ENCODE measurements at regions not wholly inside any gene's neighbourhood (a gene's known extent, or its start where the extent isn't known, plus 50 kb on each side); places are given as distances from the start of the nearest gene placed in this dataset.
"Not testable (repeated sequence)": the region's sequence is repeated elsewhere in the genome, so short reads cannot be mapped to it uniquely, and the experiment has no call there.

- no peak for DNase-seq (ENCODE audit: low read depth)
These were observed 1533.3 kb downstream of the SLITRK5 start for GRCh38 chr13:89204435-89204834.

- DNase-seq (ENCODE audit: low read depth), result no peak
These were observed 1534.8 kb downstream of the SLITRK5 start for GRCh38 chr13:89205856-89206520.

- no peak for DNase-seq (ENCODE audit: low read depth)
These were observed 1541.0 kb downstream of the SLITRK5 start for GRCh38 chr13:89212186-89212585.

- no peak for DNase-seq (ENCODE audit: low read depth)
These were observed 1543.0 kb downstream of the SLITRK5 start for GRCh38 chr13:89214185-89214584.

- DNase-seq (ENCODE audit: low read depth), result not testable (repeated sequence)
These were observed 1544.1 kb downstream of the SLITRK5 start for GRCh38 chr13:89215319-89215718.

- DNase-seq (ENCODE audit: low read depth), result no peak
These were observed 1546.6 kb downstream of the SLITRK5 start for GRCh38 chr13:89217813-89218212.

GRCh38 chr13:89221557-89222158 lies 1550.5 kb downstream of the SLITRK5 start:
- no peak for DNase-seq (ENCODE audit: low read depth)

GRCh38 chr13:89227356-89227755 lies 1556.2 kb downstream of the SLITRK5 start:
- DNase-seq (ENCODE audit: low read depth), result no peak

GRCh38 chr13:89238496-89238895 lies 1567.3 kb downstream of the SLITRK5 start:
- DNase-seq (ENCODE audit: low read depth), result no peak

- no peak for DNase-seq (ENCODE audit: low read depth)
These were observed 1568.4 kb downstream of the SLITRK5 start for GRCh38 chr13:89239361-89240127.

GRCh38 chr13:89255844-89256406 lies 1584.8 kb downstream of the SLITRK5 start:
- no peak for DNase-seq (ENCODE audit: low read depth)

GRCh38 chr13:89267734-89268133 lies 1596.6 kb downstream of the SLITRK5 start:
- no peak for DNase-seq (ENCODE audit: low read depth)

GRCh38 chr13:89269737-89270136 lies 1598.6 kb downstream of the SLITRK5 start:
- no peak for DNase-seq (ENCODE audit: low read depth)

- no peak for DNase-seq (ENCODE audit: low read depth)
These were observed 1599.6 kb downstream of the SLITRK5 start for GRCh38 chr13:89270736-89271135.

- no peak for DNase-seq (ENCODE audit: low read depth)
These were observed 1608.2 kb downstream of the SLITRK5 start for GRCh38 chr13:89279374-89279773.

GRCh38 chr13:89281331-89281730 lies 1610.2 kb downstream of the SLITRK5 start:
- no peak for DNase-seq (ENCODE audit: low read depth)

- DNase-seq (ENCODE audit: low read depth), result no peak
These were observed 1611.1 kb downstream of the SLITRK5 start for GRCh38 chr13:89282241-89282640.

- no peak for DNase-seq (ENCODE audit: low read depth)
These were observed 1616.2 kb downstream of the SLITRK5 start for GRCh38 chr13:89287381-89287780.

GRCh38 chr13:89294115-89294867 lies 1623.1 kb downstream of the SLITRK5 start:
- no peak for DNase-seq (ENCODE audit: low read depth)

GRCh38 chr13:89307278-89307677 lies 1636.1 kb downstream of the SLITRK5 start:
- DNase-seq (ENCODE audit: low read depth), result no peak

- DNase-seq (ENCODE audit: low read depth), result no peak
These were observed 1639.9 kb downstream of the SLITRK5 start for GRCh38 chr13:89310943-89311672.

All from M059J (cell line).